Neural progenitor cell (in vitro differentiated cells): ENCODE measurements at regions not wholly inside any gene's neighbourhood (a gene's known extent, or its start where the extent isn't known, plus 50 kb on each side); places are given as distances from the start of the nearest gene placed in this dataset.
"Not testable (repeated sequence)": the region's sequence is repeated elsewhere in the genome, so short reads cannot be mapped to it uniquely, and the experiment has no call there.

ENCODE experiments used
- EZH2phosphoT487 ChIP-seq: fragments of 200-600 bp; sonication (generic); IDR thresholded peaks from 2 replicates; pipeline ENCODE4 v1.6.1; 2017; ENCODE audit warnings: antibody characterized with exemption
- TF ChIP-seq, protein P1 (sequence below): fragments of 200-600 bp; sonication (generic); IDR thresholded peaks from 2 replicates; pipeline ENCODE4 v1.5.1; 2017; ENCODE audit warnings: antibody characterized with exemption, mild to moderate bottlenecking

DNA sequence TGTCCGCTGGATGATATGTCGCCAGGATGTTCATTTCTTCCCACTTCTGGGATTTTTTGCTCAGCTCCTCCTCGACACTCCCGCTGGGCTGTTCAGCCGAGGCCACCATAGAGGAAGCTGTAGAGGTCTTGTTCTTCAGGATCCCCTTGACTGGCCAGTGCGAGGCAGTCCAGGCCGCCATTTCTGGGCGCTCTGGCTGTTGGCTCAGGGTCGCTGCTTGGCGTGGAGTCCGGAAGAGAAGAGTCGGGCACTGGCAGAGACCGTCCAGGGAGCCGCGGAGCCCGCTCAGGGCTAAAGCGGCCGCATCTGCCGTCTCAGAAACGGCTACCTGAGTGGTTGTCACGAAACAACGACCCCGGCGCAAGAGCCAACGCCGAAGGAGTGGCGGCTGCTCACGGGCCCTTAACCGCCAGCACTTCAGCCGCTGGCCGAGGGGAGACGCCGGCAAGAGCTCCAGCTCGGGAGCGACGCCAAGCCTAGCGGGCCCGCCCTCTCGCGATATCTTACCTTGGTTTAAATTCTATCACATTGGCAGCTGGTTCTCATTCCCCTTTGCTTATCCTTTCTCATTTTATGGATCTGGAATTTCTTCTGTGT, 50.9 kb upstream of the RUBCNL start:
- TF ChIP-seq, protein P1, sequence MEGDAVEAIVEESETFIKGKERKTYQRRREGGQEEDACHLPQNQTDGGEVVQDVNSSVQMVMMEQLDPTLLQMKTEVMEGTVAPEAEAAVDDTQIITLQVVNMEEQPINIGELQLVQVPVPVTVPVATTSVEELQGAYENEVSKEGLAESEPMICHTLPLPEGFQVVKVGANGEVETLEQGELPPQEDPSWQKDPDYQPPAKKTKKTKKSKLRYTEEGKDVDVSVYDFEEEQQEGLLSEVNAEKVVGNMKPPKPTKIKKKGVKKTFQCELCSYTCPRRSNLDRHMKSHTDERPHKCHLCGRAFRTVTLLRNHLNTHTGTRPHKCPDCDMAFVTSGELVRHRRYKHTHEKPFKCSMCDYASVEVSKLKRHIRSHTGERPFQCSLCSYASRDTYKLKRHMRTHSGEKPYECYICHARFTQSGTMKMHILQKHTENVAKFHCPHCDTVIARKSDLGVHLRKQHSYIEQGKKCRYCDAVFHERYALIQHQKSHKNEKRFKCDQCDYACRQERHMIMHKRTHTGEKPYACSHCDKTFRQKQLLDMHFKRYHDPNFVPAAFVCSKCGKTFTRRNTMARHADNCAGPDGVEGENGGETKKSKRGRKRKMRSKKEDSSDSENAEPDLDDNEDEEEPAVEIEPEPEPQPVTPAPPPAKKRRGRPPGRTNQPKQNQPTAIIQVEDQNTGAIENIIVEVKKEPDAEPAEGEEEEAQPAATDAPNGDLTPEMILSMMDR: not testable (repeated sequence)
- TF ChIP-seq EZH2phosphoT487: not testable (repeated sequence)
